DMS153 treated with DMSO at 0.1 percent for 48 hours (cell line): ENCODE measurements at regions not wholly inside any gene's neighbourhood (a gene's known extent, or its start where the extent isn't known, plus 50 kb on each side); places are given as distances from the start of the nearest gene placed in this dataset.
"Not testable (repeated sequence)": the region's sequence is repeated elsewhere in the genome, so short reads cannot be mapped to it uniquely, and the experiment has no call there.

Source experiments
- DNase-seq: peaks from one replicate; lab custom pipeline; 2025; ENCODE audit not compliant: unreplicated experiment; lab: John Stamatoyannopoulos, UW

- DNase-seq: not testable (repeated sequence)
Measured at GRCh38 chr1:149695066-149695465, 87.4 kb upstream of the FCGR1A start.

GRCh38 chr1:149700220-149700619 is 82.3 kb upstream of the FCGR1A start:
- not testable (repeated sequence) for DNase-seq

GRCh38 chr1:149700677-149701567 is 81.6 kb upstream of the FCGR1A start:
- DNase-seq: not testable (repeated sequence)

GRCh38 chr1:149708192-149708853 is 74.2 kb upstream of the FCGR1A start:
- DNase-seq: not testable (repeated sequence)

GRCh38 chr1:149711651-149712050 is 70.8 kb upstream of the FCGR1A start:
- DNase-seq: not testable (repeated sequence)

GRCh38 chr1:149712154-149712927 is 70.2 kb upstream of the FCGR1A start:
- DNase-seq: not testable (repeated sequence)

GRCh38 chr1:149713513-149713912 is 69.0 kb upstream of the FCGR1A start:
- not testable (repeated sequence) for DNase-seq

GRCh38 chr1:149713952-149714351 is 68.5 kb upstream of the FCGR1A start:
- DNase-seq: not testable (repeated sequence)

GRCh38 chr1:149724618-149725302 is 57.7 kb upstream of the FCGR1A start:
- not testable (repeated sequence) for DNase-seq

GRCh38 chr1:149726688-149727087 is 55.8 kb upstream of the FCGR1A start:
- not testable (repeated sequence) for DNase-seq

- DNase-seq: not testable (repeated sequence)
Measured at GRCh38 chr1:149728598-149728997, 53.9 kb upstream of the FCGR1A start.
